Activated CD8-positive, alpha-beta memory T cell treated with anti-CD3 and anti-CD28 coated beads, Interleukin-2, amount 10 ng/mL, durations not matched to agents 7 days and 5 days (primary cell): ENCODE measurements at regions not wholly inside any gene's neighbourhood (a gene's known extent, or its start where the extent isn't known, plus 50 kb on each side); places are given as distances from the start of the nearest gene placed in this dataset.

Experiments
- ATAC-seq: fragments of 150-1000 bp; cut with Tn5 transposase; one replicate; pipeline ENCODE4 v1.10.0; 2021; ENCODE audit warnings: moderate library complexity
- CTCF ChIA-PET: fragments of 350-600 bp; sonication (Branson Sonifier 250); formaldehyde crosslinking; loops from one replicate; lab custom pipeline; 2021; ENCODE audit warnings: antibody characterized with exemption; lab: Charles Lee
- DNase-seq: peaks from one replicate; pipeline ENCODE4 v3.0.0-alpha.2; 2020
- H3K27ac Mint-ChIP-seq: one replicate; pipeline ENCODE4 v1.8.0; 2021; ENCODE audit warnings: mild to moderate bottlenecking, mixed read lengths
- H3K27me3 Mint-ChIP-seq: one replicate; pipeline ENCODE4 v1.8.0; 2021; ENCODE audit warnings: mixed read lengths
- H3K36me3 Mint-ChIP-seq: one replicate; pipeline ENCODE4 v1.8.0; 2021; ENCODE audit warnings: mild to moderate bottlenecking, mixed read lengths
- H3K4me1 Mint-ChIP-seq: one replicate; pipeline ENCODE4 v1.8.0; 2021; ENCODE audit warnings: mixed read lengths
- H3K4me3 Mint-ChIP-seq: one replicate; pipeline ENCODE4 v1.8.0; 2021; ENCODE audit warnings: mild to moderate bottlenecking, moderate library complexity, mixed read lengths
- H3K9me3 Mint-ChIP-seq: one replicate; pipeline ENCODE4 v1.8.0; 2022; ENCODE audit warnings: low read depth, mixed read lengths

DNA sequence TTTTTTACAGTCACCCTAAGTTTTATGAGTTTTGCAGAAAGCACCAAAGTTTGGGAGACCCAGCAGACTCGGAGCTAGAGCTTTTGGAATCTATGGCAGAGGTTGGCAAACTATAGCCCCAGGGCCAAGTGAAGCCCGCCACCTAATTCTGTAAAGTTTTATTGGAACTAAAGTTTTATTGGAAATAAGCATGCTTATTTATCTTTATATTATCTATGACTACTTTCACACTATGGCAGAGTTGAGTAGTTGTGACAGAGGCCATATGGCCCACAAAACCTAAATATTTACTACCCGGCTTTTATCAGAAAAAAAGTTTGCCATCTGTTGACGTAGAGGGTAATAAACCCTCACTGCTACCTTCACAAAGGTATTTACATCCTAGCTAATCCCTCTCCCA is 267.6 kb downstream of the GPAM start:
- ATAC-seq, result no peak
- CTCF ChIA-PET, result no interaction called here
- no peak for DNase-seq
- Mint-ChIP-seq H3K4me1 (no peaks in the 10 kb centered on the region), H3K27me3 (no peaks in the 10 kb centered on the region), H3K36me3 (no peaks in the 10 kb centered on the region), H3K9me3 (no peaks in the 10 kb centered on the region), H3K4me3 (no peak overlapping the region), H3K27ac (no peak overlapping the region)

DNA sequence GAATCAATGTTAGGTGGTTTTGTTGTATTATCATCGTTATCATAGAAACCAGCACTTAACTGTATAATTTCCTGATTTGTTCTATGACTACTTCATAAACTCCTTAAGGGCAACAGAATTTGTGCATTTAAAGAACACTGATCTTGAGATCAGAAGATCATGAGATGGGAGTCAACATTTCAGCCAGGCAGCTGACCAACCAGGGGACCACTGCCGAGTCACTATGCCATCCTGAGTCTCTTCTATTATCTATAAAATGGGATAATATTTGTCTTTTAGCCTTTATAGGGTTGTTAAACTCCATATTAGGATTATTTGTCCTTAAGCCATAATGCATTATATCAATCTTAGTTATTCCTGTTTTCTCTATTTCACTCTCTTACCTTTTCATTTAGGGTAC is 261.7 kb downstream of the GPAM start:
- Mint-ChIP-seq H3K27ac (no peak overlapping the region), H3K4me3 (no peak overlapping the region), H3K4me1 (no peaks in the 10 kb centered on the region), H3K36me3 (no peaks in the 10 kb centered on the region), H3K9me3 (no peaks in the 10 kb centered on the region), H3K27me3 (no peaks in the 10 kb centered on the region)
- no peak for ATAC-seq
- CTCF ChIA-PET, result interaction anchor here (0.8 kb wide), 1 partner anchor 216 kb away, joined by 3 read pairs; no protein-coding TSS in a partner anchor
- no peak for DNase-seq

DNA sequence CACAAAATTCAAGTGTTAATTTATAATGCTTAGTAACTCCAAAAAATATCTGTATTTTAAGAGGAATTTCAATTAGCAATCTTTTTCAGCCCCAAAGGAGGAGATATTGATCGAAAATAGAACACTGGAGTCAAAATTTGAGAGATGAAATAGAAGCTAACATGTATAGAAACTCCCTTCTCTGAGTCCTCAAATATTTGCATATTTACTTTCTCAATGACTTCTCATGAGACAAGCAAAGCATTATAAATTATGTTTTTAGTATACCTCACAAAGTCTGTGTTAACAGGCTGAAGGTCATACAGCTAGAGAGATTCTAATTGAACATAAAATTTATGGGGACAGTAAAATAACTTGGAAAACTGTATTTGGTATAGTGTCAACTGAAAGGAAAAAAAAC is 260.5 kb downstream of the GPAM start:
- Mint-ChIP-seq H3K36me3 (no peaks in the 10 kb centered on the region), H3K4me3 (no peak overlapping the region), H3K9me3 (no peaks in the 10 kb centered on the region), H3K4me1 (no peaks in the 10 kb centered on the region), H3K27ac (no peak overlapping the region), H3K27me3 (no peaks in the 10 kb centered on the region)
- DNase-seq (no peak), ATAC-seq (no peak)
- CTCF ChIA-PET, result no interaction called here

DNA sequence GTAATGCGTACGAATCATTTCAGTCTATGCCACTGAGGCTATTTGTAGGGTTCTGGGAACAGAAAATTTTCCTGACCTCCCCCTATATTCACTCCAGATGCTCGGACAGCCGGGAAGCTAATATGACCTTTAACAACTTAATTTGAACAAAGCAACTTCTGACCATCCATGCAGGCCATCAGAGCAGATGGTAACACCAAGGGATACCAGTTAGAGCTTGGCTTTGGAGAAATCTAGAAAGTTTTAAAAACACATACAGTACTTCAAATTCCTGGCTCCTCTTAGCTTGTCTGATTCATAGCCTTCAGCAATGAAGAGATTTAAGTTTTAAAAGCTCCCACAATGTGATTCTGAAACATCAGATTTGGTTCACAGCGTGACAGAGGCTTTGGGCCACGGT is 257.3 kb downstream of the GPAM start:
- CTCF ChIA-PET, result interaction anchor here (0.7 kb wide), 1 partner anchor 85 kb away, joined by 3 read pairs; no protein-coding TSS in a partner anchor

DNA sequence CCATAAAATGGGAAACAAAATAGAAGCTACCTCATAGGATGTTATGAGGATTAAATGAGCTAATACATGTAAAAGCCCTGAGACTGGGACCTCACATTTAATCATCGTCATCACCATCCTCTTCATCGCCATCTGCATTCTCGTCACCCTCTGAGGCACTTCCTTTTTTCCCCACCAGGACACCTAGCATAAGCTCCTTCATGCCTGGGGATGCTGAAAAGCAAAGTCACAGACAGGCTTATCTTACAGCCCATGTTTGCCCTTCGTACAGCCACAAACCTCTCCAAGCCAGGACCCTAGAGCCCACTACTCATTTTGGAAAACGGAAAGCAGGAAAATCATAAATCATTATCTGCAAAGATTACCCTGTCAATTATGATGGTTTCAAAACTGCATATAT is 249.6 kb downstream of the GPAM start:
- no peaks in the 10 kb centered on the region for H3K27me3 Mint-ChIP-seq
- no peaks in the 10 kb centered on the region for H3K36me3 Mint-ChIP-seq
- CTCF ChIA-PET, result no interaction called here
- H3K9me3 Mint-ChIP-seq, result no peaks in the 10 kb centered on the region
- DNase-seq, result no peak
- H3K4me3 Mint-ChIP-seq, result no peak overlapping the region
- H3K27ac Mint-ChIP-seq, result no peak overlapping the region
- ATAC-seq, result no peak
- H3K4me1 Mint-ChIP-seq, result no peaks in the 10 kb centered on the region

More for the DNA sequence above, 257.3 kb downstream of the GPAM start:
- no peaks in the 10 kb centered on the region for H3K36me3 Mint-ChIP-seq
- no peak overlapping the region for H3K27ac Mint-ChIP-seq
- no peak overlapping the region for H3K4me3 Mint-ChIP-seq
- no peak for DNase-seq
- H3K9me3 Mint-ChIP-seq, result no peaks in the 10 kb centered on the region
- H3K27me3 Mint-ChIP-seq, result no peaks in the 10 kb centered on the region
- no peaks in the 10 kb centered on the region for H3K4me1 Mint-ChIP-seq
- ATAC-seq, result no peak

DNA sequence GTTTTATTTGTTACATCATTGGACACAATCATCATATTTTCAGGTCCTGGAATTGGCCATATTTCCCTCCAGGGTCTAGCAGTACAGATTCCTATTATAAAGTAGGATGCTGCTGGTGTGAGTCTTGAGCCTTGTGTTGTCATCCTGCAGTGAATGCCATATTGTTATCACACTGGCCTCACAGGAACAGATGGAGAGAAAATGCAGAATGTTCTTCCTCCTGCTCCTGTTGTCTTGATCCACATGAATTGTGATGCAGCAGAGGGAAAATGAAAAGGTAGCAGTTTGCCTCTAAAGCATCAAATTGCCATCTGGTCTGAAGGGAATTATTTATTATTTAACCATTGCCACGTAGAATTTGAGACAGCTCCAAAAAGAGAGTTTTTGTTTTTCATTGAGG is 248.6 kb downstream of the GPAM start:
- Mint-ChIP-seq H3K27me3 (no peaks in the 10 kb centered on the region), H3K4me3 (no peak overlapping the region), H3K4me1 (no peaks in the 10 kb centered on the region), H3K27ac (no peak overlapping the region), H3K36me3 (no peaks in the 10 kb centered on the region), H3K9me3 (no peaks in the 10 kb centered on the region)
- CTCF ChIA-PET, result no interaction called here
- DNase-seq, result no peak
- no peak for ATAC-seq

DNA sequence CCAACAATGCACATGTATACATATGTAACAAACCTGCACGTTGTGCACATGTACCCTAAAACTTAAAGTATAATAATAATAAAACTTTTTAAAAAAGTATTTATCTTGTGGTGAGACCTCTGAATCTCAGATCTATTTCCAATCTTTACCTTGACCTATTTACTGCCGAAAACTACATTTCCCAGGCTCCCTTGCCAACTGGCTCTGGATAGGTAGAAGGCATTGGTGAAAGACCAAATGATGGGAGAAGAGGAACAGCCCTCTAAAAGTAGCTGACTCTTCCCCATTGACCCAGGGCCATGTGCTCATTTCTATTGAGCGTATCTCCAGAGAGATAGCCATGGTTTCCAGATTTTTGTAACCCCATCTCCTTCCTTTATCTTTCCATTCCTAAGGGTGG is 247.4 kb downstream of the GPAM start:
- no peak overlapping the region for H3K27ac Mint-ChIP-seq
- H3K4me3 Mint-ChIP-seq, result no peak overlapping the region
- no peaks in the 10 kb centered on the region for H3K9me3 Mint-ChIP-seq
- DNase-seq, result no peak
- no peak for ATAC-seq
- H3K36me3 Mint-ChIP-seq, result no peaks in the 10 kb centered on the region
- H3K27me3 Mint-ChIP-seq, result no peaks in the 10 kb centered on the region
- CTCF ChIA-PET, result interaction anchor here (1.3 kb wide), 1 partner anchor 22 kb away, joined by 4 read pairs; no protein-coding TSS in a partner anchor
- no peaks in the 10 kb centered on the region for H3K4me1 Mint-ChIP-seq

DNA sequence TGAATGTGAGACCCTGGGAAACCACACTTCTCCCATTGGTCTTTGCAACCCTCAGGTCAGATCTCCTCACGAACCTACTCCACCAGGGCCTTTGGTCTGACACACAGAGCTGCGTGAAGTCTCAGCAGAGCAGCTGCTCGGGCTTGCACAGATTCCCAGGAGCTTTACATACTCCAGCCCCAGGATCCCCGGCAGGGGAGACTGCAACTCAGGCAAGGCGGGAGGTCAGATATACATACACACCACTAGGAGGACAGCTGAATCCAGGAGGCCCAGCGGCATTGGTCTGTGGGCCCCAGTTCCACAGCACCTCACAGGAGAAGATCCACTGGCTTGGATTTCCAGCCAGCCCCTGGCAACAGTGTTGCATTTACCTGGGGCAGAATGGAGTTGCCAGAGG is 239.2 kb downstream of the GPAM start:
- DNase-seq, result no peak
- no peak for ATAC-seq
- Mint-ChIP-seq H3K27me3 (no peaks in the 10 kb centered on the region), H3K9me3 (no peaks in the 10 kb centered on the region), H3K4me1 (no peaks in the 10 kb centered on the region), H3K4me3 (no peak overlapping the region), H3K27ac (no peak overlapping the region), H3K36me3 (no peaks in the 10 kb centered on the region)
- CTCF ChIA-PET, result no interaction called here

DNA sequence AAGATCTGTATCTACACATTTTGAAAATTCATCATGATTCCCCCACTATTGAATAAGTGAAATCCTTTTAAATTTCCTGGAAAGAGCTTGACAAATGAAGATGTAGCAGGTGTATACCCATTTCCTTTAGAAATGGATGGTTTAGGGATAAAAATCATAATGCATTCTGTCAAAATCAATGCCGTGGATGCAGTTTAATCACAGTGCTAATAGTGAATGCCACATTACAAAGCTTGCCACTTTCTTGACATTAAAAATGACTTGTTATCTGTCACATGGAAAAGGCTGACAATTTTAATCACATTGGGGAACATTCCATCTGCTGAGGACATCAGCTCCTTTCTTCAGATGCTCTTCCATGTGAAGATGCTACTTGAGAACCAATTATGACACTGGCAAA is 229.6 kb downstream of the GPAM start:
- H3K9me3 Mint-ChIP-seq, result peaks cover 3% of the 10 kb centered on the region
- H3K4me1 Mint-ChIP-seq, result no peaks in the 10 kb centered on the region
- no peaks in the 10 kb centered on the region for H3K36me3 Mint-ChIP-seq
- no peaks in the 10 kb centered on the region for H3K27me3 Mint-ChIP-seq
- H3K27ac Mint-ChIP-seq, result no peak overlapping the region
- ATAC-seq (no peak), DNase-seq (no peak)
- CTCF ChIA-PET, result no interaction called here
- H3K4me3 Mint-ChIP-seq, result no peak overlapping the region

DNA sequence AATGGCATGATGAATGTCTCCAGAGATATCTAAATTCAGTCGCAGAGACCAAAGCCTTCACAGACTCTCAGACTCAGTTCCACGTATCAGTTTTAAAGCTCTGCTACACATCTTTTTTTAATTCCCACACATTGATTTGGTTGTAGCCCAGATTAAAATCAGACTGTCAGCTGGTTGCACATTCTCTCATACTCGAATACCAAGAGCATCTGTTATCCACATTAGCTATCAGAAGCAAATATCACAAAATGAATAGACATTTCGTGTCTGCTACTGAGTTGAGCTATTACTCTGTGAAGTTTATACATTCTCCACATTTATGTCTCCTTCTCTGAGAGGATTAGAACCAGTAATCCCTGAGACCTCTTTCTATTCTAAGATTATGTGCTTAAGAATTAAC is 229.2 kb downstream of the GPAM start:
- Mint-ChIP-seq H3K4me1 (no peaks in the 10 kb centered on the region), H3K27me3 (no peaks in the 10 kb centered on the region), H3K36me3 (no peaks in the 10 kb centered on the region), H3K9me3 (peaks cover 3% of the 10 kb centered on the region), H3K27ac (no peak overlapping the region), H3K4me3 (no peak overlapping the region)
- ATAC-seq (no peak), DNase-seq (no peak)
- CTCF ChIA-PET, result no interaction called here

DNA sequence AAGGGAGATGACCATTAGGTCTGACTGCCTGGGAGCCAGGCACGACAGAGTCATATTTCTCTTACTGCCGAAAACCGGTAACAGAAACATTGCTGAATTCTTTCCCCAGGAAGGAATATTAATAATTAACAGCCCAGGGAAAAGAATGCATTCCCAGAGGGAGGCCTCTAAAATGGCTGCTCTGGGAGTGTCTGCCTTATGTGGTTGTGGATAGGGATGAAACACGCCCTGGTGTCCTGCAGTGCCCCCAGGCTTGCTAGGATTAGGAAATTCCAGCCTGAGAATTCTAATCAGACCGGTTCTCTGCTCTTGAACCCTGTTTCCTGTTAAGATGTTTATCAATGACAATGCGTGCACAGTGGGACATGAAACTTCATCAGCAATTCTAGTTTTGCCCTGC is 226.7 kb downstream of the GPAM start:
- CTCF ChIA-PET, result no interaction called here
- Mint-ChIP-seq H3K27me3 (no peaks in the 10 kb centered on the region), H3K9me3 (peaks cover 3% of the 10 kb centered on the region), H3K27ac (no peak overlapping the region), H3K4me1 (no peaks in the 10 kb centered on the region), H3K36me3 (no peaks in the 10 kb centered on the region), H3K4me3 (no peak overlapping the region)
- no peak for DNase-seq
- no peak for ATAC-seq

DNA sequence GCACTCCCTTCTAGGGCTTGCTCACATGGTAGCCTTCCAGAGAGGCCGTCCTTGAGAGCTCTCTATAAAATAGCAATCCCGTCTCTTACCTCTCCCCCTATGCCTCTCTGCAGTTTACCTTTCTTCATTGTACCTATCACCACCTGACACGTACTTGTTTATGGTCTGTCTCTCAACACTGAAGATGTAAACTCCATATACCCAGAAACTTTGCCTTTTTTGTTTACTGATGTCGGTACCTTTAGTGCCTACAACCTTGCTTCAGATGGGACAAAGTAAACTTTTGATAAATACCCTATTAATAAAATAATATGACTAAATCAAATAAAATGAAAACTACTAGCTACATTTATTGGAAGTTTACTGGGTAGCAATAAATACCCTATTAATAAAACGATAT is 220.6 kb downstream of the GPAM start:
- Mint-ChIP-seq H3K36me3 (no peaks in the 10 kb centered on the region), H3K27ac (no peak overlapping the region), H3K9me3 (no peaks in the 10 kb centered on the region), H3K27me3 (no peaks in the 10 kb centered on the region), H3K4me3 (no peak overlapping the region), H3K4me1 (no peaks in the 10 kb centered on the region)
- ATAC-seq, result no peak
- CTCF ChIA-PET, result no interaction called here
- no peak for DNase-seq

DNA sequence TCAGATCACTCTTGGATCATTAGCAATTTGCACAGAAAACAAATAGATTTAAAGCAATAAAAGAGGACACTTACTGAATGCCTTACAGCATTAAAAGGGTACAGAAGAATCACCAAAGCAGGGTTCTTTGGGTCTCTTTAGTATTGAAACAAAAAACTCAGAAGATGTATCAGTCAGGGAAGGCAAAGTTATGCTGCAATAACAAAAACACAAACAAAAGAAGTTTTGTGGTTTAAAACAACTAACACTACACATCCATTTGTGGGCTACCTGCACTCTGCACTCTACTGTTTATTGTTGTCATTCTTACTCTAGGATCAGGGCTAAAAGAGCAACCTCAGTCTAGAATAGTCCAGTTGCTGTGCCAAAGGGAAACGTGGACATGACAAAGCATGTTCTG is 216.4 kb downstream of the GPAM start:
- H3K27ac Mint-ChIP-seq, result no peak overlapping the region
- ATAC-seq (no peak), DNase-seq (no peak)
- no peaks in the 10 kb centered on the region for H3K27me3 Mint-ChIP-seq
- H3K36me3 Mint-ChIP-seq, result no peaks in the 10 kb centered on the region
- CTCF ChIA-PET, result no interaction called here
- no peak overlapping the region for H3K4me3 Mint-ChIP-seq
- H3K4me1 Mint-ChIP-seq, result no peaks in the 10 kb centered on the region
- H3K9me3 Mint-ChIP-seq, result no peaks in the 10 kb centered on the region

DNA sequence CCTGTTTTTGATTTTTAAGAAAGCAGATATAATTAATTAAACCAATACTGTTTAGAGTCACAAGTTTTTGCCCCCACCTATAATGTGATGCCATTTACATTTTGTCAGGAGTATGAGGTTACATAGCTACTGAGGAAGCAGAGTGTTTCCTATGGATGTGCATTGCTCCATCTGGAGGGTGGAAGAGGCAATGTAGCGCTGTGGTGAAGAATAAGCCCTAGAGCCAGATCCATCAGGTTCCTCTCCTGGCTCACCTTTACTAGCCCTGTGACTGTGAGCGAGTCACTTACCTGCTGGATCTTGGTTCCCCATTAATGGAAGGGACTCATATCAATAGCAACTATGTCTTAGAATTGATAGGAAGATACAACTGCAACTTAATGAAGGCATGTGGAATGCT is 216.0 kb downstream of the GPAM start:
- H3K36me3 Mint-ChIP-seq, result no peaks in the 10 kb centered on the region
- CTCF ChIA-PET, result no interaction called here
- no peak overlapping the region for H3K27ac Mint-ChIP-seq
- H3K9me3 Mint-ChIP-seq, result no peaks in the 10 kb centered on the region
- H3K27me3 Mint-ChIP-seq, result no peaks in the 10 kb centered on the region
- H3K4me3 Mint-ChIP-seq, result no peak overlapping the region
- H3K4me1 Mint-ChIP-seq, result no peaks in the 10 kb centered on the region
- DNase-seq (no peak), ATAC-seq (no peak)

DNA sequence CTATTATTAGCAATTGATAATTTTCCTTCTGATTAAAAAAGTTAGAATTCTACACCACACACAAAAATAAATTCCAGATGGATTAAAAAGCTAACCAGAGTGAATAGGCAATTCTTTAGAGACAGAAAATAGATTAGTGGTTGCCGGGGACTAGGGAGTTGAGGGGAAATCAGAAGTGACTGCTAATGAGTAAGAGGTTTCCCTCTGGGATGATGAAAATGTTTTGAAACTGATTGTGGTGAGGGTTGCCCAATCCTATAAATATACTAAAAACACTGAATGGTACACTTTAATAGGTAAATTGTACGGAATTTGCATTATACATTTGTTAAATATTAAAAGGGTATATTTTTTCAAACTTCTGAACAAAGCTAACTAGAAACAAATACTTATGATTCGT is 214.9 kb downstream of the GPAM start:
- CTCF ChIA-PET, result no interaction called here
- no peak for ATAC-seq
- H3K27me3 Mint-ChIP-seq, result no peaks in the 10 kb centered on the region
- H3K4me1 Mint-ChIP-seq, result no peaks in the 10 kb centered on the region
- H3K4me3 Mint-ChIP-seq, result no peak overlapping the region
- H3K27ac Mint-ChIP-seq, result no peak overlapping the region
- no peaks in the 10 kb centered on the region for H3K9me3 Mint-ChIP-seq
- H3K36me3 Mint-ChIP-seq, result no peaks in the 10 kb centered on the region
- DNase-seq, result no peak
